Hepatocyte (in vitro differentiated cells): ENCODE measurements at regions not wholly inside any gene's neighbourhood (a gene's known extent, or its start where the extent isn't known, plus 50 kb on each side); places are given as distances from the start of the nearest gene placed in this dataset.

Source experiments
- EZH2 ChIP-seq: fragments of 200-600 bp; sonication (generic); IDR thresholded peaks from 2 replicates; pipeline ENCODE4 v1.6.1; 2016; ENCODE audit warnings: antibody characterized with exemption, mild to moderate bottlenecking, borderline replicate concordance
- EZH2phosphoT487 ChIP-seq: fragments of 200-600 bp; sonication (generic); IDR thresholded peaks from one replicate; pipeline ENCODE4 v1.6.1; 2018; ENCODE audit warnings: antibody characterized with exemption, mild to moderate bottlenecking, low read depth, moderate library complexity; ENCODE audit not compliant: unreplicated experiment, severe bottlenecking
- TF ChIP-seq, protein P1 (sequence below): fragments of 200-600 bp; sonication (generic); IDR thresholded peaks from 2 replicates; pipeline ENCODE4 v1.5.1; 2016; ENCODE audit warnings: antibody characterized with exemption, mild to moderate bottlenecking; ENCODE audit not compliant: poor library complexity

DNA sequence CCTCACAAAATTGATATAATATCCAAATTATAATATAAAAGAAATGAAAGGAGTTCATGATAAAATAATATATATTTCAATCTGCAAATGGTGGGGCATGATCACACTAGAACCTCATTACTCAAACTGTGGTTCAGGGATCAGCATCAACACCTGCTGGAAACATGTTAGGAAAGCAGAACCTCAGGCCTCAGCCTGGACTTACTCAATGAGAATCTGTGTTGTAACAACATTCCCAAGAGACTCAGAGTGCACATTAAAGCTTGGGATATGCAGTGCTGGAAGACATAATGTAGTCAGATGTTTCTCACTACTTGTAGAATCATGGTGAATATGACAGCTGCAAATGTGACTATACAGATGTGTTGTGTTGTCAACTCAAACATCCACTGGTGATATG is 81.7 kb upstream of the ITPRID1 start:
- TF ChIP-seq, protein P1, sequence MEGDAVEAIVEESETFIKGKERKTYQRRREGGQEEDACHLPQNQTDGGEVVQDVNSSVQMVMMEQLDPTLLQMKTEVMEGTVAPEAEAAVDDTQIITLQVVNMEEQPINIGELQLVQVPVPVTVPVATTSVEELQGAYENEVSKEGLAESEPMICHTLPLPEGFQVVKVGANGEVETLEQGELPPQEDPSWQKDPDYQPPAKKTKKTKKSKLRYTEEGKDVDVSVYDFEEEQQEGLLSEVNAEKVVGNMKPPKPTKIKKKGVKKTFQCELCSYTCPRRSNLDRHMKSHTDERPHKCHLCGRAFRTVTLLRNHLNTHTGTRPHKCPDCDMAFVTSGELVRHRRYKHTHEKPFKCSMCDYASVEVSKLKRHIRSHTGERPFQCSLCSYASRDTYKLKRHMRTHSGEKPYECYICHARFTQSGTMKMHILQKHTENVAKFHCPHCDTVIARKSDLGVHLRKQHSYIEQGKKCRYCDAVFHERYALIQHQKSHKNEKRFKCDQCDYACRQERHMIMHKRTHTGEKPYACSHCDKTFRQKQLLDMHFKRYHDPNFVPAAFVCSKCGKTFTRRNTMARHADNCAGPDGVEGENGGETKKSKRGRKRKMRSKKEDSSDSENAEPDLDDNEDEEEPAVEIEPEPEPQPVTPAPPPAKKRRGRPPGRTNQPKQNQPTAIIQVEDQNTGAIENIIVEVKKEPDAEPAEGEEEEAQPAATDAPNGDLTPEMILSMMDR, result no peak
- TF ChIP-seq EZH2 (no peak), EZH2phosphoT487 (no peak)
